Hematopoietic multipotent progenitor cell treated with erythropoietin and hydrocortisone succinate and interleukin-3 and kit ligand, for 6 days (in vitro differentiated cells): ENCODE measurements at regions not wholly inside any gene's neighbourhood (a gene's known extent, or its start where the extent isn't known, plus 50 kb on each side); places are given as distances from the start of the nearest gene placed in this dataset.

Experiments
- DNase-seq: peaks from one replicate; pipeline ENCODE4 v3.0.0-alpha.2; 2015

DNA sequence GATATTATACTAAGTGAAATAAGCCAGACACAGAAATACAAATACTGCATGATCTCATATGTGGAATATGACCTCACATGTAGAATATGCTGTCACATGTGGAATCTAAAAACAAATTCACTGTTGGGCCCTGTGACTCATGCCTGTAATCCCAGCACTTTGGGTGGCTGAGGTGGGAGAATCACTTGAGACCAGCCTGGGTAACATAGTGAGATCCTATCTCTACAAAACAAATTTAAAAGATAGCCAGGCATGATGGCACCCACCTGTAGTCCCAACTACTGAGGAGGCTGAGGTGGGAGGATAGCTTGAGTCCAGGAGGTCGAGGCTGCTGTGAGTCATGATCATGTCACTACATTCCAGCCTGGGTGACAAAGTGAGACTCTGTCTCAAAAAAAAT lies 160.3 kb downstream of the PTEN start:
- no peak for DNase-seq

DNA sequence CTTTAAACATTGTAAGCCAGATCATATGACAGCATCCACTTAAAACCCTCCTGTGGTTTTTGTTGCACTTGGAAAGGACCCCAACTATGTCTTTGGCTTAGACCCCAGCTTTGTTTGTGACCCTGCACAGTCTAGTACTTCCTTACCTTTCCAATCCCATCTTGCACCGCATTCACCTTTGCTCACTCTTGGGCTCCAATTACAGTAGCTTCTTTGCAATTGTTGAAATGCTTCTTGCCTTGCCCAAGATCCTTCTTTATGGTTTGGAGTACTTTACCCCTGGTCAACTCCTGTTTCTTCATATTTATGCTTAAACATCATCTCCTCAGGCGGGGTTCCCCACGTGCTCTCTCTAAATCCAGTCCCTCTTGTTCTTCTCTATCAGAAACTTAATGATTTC lies 162.6 kb downstream of the PTEN start:
- no peak for DNase-seq

DNA sequence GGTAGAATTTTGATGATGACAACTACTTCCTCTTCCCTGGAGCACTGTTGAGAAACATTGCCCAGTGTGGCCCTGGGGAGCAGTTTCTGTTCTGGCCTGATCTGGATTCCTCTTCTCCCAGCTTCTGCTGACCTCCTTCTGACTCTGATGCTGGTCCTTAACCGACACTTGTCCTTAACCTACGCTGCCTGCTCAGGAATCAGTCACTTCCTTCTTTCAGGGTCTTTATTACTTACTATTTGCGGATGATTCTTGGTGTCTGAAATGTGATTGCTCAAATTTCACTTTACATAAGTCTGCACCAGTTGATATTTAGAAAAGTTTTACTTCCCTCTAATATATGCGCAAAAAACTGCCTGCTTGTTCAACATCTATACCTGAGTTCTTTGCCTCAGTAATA lies 164.1 kb downstream of the PTEN start:
- DNase-seq, result peak; percentile 45

DNA sequence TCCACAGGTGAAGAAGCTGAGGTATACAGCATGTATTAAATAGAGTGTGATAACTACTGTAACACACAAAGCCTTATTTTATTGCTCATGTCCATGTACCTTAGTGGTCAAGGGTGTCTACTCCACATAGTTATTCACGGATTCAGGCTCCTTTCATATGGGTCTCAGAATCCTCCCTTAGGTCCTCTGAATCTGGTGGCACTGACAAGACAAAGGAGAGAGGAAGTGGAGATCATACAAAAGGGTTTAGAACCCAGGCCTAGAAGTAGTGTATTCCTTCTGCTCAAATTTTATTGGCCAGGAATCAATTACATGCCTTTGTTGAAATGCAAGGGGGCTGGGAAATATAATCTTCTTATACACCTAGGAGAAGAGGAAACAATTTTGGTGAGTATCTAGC lies 164.6 kb downstream of the PTEN start:
- DNase-seq, result no peak

DNA sequence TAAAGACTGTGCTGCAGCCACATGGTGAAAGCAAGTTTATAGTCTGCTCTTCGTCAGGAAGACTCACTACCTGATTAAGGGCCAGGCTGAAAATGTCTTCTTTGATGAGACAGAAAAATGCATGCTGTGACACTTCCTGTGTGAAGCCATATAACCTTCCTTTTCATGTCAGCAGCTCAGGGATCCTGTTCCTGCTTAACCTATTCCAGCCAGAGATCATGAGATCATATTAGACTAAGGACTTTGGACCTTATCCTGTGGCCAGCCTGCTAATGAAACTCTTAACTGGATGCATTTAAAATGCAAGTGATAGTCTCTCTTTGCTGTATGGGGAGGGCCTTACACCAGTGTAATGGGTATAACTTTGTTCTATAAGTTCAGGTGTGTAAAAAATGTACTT lies 165.2 kb downstream of the PTEN start:
- no peak for DNase-seq

DNA sequence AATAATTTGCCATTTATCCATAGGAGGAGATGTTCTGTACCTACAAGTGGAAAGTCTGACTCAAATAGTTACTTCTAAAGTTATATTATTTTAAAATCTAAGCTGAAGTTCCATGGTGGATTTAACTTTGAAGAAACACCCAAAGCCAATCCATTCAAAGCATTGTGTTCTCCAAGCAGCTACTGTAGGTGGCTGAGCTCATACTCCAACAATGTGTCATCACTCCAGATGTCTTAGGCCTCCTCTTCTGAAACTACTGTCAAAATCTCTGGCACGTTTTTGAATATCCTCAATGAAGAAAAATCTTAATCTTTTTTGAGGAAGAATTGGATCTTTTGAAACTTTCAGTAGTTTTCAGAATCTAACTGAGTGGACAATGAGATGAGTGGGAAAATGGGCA lies 169.1 kb downstream of the PTEN start:
- no peak for DNase-seq

DNA sequence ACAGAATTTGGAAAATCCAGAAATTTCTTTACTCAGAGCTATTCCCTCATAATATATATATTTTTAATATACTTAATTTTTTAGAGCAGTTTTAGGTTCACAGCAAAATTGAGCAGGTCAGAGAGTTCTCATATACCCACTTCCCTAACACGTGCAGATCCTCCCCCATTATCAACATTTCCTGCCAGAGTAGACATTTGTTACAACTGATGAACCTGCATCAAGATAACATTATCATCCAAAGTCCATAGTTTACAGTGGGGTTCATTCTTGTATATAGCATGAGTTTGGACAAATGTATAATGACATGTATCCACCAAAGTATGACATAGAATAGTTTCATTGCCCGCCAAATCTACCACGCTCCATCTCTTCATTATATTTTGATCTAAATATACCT lies 170.0 kb downstream of the PTEN start:
- DNase-seq, result peak; percentile 37

DNA sequence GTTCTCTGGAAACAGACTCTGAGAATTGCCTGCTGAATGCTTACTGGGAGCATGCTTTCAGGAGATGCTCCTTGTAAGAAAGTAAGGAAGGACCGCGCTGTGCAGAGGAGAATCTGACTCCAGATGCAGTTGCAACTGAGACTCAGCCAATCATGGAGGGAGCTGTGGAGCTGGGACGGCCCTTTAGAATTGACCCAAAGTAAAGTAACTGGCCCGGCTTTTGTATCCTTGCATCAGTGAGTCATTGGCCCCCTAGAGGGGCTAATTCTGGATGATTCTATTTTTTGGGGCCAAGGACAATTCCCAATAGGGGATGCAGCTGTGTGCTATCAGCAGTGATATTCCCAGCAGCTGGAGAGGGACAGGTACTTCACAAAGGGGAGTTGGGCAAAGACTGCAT lies 170.4 kb downstream of the PTEN start:
- DNase-seq, result no peak

DNA sequence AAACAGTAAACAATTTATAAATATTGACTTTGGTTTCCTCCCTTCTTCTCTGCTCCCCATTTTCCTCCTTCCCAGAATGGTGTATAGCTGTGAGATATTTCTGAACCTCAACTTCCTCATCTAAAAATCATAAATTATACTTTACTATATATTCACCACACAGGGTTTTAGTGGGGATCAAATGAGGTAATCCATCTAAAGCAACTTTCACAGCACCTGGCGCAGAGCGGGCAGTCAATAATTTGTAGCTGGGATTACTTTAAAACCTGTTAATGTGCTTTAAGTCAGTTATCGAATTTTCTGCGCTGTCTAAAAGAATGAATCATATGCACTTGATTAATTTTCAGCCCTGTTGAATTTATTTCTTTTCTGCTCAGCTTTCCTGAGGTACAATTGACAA lies 172.7 kb downstream of the PTEN start:
- no peak for DNase-seq

DNA sequence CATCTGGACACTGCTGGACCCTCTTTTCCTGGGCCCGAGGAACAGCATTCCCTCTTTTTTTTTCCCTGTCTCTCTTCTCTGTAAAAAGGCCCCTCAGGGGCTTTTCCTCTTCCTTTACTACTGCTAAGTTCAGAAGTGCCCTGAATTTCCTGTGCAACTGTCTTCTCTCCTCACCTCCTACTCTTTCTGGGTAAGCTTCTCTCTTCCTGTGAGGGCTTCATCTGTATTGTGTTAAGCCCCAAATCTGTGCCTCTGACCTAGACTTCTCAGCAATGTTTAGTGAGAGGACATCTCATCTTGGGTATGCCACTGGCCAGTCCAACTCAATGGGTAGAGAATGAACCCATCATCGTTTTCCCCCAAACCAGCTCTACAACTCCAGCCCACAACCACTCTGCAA lies 174.2 kb downstream of the PTEN start:
- DNase-seq, result no peak

DNA sequence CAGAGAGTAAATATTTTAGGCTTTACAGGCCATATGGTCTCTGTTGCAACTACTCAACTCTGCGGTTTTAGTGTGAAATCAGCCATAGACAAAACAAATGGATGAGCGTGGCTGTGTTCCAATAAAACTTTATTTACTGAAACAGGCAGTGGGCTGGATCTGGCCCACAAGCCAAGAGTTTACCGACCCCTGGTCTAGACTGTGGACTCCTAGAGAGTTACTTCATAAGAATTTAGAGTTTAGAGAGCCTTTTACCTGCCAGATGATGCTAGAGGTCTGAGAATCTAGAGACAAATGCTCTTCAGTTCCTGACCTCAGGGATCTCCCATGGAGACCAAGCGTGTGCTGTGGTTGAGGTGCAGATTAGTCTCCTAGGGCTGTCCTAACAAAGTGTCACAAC lies 174.8 kb downstream of the PTEN start:
- DNase-seq, result no peak

DNA sequence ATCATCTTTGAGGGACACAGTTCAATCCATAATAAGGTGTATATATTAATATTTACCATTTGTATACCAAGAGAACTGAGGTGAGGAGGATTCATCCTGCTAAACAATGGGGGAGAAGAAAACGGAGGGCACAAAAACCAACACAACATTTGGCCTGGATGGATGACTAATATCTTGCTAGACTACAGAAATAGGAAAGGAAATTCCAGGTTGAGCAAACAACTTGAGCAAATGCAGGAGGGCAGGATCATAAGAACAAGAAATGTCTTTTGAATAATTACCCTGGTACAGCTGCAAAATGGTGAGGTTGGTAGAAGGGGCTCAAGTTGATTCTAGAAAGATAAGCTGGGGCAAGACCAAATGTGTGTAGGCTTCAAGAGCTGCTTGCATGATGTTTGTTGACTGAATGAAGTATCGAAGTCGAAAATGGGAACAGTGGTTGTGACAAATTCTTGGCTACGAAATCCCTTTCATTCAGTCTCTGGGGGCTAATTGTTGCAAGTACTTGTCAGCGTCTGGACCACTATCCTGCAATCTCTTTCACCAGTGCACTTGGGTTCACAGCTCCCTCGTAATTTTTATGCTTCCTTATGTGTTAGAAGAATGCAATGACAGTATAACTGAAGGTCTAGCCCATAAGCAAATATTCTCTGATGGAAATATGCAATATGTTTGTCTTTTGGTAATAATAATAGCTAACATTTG lies 176.2 kb downstream of the PTEN start:
- DNase-seq, result no peak

DNA sequence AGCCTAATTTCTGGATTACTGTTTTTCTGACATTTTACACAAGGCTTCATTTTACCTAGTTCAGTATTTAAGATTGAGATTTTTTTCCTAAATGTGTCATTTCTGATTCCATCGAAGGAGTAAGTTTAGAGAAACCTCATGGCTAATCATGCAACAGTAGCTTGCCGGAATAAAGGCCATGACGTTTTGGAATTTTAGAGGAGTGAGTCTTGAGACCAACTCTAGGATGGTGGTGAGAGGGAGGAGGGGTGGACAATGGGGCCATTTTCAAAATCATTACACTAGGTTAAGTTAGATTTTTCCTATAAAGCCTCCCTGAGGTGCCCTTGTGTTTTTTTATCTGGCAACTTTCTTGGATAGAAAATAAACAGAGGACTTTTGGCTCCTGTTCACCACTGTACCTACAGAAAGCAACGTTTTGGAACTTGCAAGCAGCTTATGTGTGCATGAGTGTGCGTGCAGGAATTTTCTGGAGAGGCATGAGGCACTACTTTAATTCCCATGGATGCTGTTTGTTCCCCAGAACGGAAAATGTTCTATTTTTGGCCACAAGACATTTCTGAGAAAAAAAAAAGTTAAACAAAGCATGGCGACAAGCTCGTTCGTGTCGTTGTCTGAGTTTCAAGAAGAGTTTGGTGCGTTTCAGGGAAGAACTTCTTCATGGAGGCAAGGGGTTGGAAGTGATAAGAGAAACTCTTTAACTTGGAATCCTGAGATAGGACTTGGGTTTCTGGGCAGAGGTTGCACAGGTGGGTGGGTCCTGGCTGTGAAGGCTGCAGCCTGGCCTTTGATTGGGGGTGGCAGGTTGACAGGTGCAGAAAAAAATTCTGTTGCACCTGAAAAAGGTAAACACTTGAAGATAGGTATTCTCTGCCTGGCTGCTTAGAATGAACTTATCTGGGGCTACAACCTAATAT lies 178.1 kb downstream of the PTEN start:
- no peak for DNase-seq

DNA sequence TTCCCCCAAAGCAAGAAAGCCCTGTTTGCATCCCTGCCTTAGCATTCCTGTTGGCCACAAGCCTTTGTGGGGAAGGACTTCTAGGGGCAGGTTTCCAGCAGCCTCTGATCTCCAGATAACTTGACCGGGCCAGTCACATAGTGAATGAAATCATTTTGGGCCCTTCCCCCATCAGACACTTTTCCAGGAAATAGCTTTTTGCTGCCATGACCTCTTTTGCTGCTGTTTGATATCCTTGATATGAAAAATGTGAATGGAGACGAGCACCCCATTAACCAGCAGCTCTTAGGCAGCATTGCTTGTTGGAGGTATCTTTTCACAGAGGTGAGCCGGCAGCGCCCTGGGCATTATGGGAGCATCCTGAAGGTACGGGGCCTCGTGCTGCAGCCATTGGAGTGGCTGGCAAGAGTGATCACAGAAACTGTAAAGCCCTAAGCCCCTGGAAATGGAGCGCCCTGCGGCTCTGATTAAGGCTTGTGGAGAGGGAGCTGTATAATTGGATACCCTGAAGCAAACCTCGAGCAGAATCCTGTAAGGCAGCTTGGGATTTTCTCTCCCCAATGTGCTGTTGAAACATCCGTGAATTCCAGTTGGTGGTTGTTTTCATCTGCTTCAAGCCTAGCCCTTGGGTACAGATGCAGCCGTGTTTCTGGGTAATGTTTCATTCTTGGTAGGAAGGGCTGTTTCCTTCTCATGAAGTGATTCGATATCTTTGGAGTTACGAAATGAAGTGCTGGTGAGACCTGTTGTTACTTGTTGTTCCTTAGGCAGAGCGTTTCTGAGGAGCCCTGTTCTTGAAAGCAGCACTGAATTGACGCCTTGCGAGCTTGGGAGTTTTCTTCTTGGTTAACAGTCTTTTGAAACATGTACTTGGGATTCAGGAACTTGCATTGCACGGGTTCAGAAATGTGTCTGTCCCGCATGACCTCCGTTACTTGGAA lies 179.0 kb downstream of the PTEN start:
- DNase-seq, result peak; percentile 64

DNA sequence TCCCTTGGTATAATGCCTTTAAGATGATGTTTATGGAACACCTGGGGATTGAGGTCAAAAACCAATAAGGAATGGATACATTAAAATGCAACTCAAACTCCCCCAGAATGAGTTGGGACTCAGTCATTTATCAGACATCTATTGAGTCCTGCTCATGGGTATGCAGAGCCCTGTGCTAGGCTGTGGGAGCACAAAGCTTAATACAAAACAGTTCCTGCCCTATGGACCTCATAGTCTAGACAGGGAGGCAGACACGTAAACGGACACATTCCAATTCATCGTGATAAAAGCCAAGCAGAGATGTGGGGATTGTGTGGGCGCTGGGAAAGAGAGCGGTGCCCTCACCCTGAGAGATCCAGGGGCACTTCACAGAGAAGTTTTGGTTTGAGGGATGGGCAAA lies 181.7 kb downstream of the PTEN start:
- no peak for DNase-seq

DNA sequence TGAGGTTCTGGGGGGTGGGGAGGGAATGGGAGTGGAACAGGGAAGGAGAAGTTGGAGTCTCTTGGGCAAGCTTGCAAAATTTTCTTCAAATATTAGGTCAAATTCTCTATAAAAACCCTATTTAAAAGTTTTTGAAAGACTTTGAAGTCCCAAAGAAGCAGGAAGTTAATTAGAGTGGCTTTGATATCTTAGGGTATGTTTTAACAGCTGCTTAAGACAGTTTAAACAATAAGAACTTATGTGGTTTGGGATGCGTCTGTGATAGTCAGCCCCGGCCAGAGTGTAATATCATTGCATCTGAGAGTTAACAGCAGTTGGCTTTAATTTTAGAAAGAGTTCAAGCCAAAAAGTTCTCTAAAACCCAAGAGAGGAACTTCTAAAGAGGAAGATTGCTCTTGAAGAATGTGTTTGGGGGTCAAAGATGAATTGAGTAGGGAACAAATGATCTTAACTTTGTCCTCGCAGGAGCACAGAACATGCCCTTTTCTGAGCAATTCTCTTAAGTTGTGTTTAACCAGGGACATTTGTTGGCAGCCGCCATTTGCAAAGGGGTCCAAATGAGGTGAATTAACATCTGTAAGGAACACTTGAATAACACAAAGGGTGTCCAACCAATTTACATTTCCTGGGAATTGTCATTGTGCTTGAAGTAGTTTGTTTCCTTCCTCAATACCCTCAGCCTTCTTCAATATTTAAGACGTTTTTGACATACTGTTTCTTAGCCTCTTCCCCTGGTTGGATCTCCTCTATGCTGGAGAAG lies 182.4 kb downstream of the PTEN start:
- peak; percentile 54 for DNase-seq

DNA sequence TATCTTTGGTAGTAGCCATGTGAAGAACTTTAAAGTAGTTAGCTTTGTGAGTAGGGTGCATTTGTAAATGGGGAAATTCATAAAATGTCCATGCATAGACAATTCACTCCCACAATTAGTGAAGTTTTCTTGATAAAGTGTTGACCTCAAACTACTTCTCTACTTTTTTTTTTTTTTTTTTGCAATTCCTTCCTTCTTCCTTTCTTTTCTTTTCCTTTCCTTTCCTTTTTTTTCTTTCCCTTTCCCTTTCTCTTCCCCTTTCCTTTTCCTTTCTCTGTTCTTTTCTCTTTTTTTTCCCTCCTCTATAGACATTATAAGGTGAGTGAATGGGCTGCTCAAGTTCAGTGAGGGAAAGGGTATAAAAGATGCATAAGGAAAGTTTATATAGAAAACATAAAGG lies 184.2 kb downstream of the PTEN start:
- no peak for DNase-seq

DNA sequence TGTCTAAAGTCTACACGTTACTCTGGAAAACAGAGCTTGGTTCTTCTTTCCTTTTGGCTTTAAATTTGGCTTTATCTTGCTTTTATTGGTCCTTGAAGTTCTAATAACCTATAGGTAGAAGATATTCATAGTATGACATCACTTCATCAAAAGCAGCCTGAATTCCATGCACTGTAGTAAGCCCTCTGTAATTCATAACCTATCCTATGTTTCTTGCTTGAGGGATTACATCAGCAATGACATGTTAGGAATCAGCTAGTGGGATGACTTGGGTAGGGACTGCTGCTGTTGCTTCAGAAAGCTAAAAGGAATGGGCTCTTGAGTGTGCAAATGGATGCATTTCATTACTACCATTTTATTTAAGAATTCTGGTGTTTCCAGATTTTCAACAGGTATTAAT lies 184.9 kb downstream of the PTEN start:
- no peak for DNase-seq

DNA sequence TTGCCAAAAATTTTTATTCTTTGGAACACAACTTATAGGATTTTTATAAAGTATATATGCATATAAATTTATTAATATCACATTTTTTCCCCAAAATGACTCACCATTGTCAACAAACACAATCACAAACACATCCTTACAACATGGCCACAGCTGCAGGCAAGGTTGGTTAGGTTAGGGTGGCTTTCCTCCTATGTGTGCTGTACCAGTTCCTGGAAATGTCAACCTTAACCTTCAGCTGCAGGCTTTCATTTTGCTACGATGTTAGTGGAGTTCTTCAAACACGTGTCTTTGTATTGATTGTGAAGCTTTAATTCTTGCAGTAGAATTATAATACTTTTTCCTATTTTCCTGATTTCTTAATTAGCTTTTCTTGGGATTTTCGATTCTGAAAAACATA lies 185.8 kb downstream of the PTEN start:
- DNase-seq, result no peak

DNA sequence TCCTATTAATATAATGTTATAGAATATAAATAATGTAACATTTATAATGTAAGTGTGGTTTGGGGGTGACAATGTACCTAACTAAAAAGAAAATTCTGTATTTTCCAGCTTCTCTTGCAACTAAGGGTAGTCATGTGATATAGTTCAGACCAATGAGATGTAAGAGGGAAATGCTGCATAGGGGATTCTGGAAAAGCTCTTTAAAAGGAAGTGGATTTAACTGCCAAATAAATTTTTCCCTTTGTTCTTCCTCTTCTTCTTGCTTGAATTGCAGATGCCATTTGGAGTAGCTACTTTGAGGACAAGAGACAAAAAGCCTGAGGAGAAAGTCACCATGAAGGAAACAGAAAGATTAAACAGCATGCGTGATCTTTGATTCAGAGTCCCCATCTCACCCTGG lies 194.3 kb downstream of the PTEN start:
- no peak for DNase-seq

DNA sequence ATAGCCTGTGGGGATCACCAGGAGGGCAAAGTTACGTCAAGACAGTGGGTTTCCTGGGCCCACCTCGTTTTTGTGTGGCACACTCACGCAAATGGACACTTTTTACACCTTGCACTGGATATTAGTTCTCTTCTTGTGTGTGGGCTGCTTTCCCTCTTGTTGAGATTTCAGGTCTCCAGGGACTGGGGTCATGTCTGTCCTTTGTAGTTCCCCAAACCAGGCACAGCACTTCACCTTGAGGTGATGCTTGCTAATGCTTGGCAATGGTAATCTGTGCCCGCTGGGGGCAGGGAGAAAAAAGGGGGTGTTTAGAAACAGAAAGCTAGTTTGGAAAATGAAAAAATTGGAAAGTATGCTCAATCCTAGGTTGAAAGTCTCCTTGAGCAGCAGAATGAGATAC lies 195.3 kb downstream of the PTEN start:
- DNase-seq, result no peak

DNA sequence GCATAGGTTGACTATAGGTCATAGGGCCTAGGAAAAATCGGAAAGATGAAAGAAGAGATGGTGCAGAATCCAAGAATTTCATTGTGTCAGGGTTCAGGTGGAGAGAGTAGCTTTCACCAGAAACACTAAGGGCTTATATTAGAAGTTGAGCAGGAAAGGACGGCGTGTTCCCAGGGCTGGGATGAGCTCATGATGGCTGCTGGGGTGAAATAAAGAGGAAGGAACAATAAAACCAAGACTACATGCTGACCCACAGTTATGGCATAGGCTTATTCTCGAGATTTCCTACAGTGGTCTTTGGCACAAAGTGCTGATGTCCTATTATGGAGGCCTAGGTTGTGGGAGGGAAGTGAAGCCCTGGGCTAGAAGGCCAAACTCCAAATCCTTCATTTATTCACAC lies 195.8 kb downstream of the PTEN start:
- no peak for DNase-seq

DNA sequence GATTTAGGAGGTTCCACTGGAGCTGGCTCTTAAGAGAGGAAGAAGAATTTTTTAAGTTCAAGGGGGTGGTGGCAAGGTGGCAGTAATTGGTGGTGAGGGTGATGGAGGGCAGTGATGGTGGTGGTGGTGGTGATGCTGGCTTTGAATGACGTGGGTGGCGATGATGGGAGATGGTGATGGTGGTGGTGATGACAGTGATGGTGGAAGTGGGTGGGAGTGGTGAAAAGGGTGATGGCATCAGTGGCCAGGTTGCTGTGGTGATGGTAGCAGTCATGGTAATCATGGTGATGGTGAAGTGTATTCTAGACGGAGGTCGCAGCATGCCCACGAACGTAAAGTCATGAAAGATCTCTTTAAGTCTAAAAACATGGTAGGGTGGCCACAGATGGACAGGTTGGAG lies 197.3 kb downstream of the PTEN start:
- DNase-seq, result no peak
